ENCODE measurements at regions not wholly inside any gene's neighbourhood (a gene's known extent, or its start where the extent isn't known, plus 50 kb on each side); places are given as distances from the start of the nearest gene placed in this dataset.
"Not testable (repeated sequence)": the region's sequence is repeated elsewhere in the genome, so short reads cannot be mapped to it uniquely, and the experiment has no call there.

DNA sequence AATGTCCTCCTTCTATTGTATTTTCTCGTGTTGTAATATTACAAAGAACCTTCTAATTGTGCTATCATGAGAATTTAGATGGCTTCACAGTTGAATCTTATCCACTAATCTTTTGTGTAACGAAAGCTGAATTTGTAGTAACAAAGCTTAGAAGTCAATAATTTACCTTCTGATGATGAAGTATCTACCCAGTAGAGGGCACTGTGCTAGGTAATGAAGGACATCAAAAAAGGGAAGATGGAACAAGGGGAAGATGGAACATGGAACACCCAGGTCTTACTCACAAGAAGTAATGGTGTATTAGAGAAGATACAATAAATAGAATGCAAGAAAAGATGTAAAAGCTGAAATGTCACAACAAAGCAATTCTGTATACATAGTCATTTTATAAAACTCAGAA lies 131.0 kb upstream of the CCNG1 start:
- peak; percentile 46 to 59 (median 56) for DNase-seq

DNA sequence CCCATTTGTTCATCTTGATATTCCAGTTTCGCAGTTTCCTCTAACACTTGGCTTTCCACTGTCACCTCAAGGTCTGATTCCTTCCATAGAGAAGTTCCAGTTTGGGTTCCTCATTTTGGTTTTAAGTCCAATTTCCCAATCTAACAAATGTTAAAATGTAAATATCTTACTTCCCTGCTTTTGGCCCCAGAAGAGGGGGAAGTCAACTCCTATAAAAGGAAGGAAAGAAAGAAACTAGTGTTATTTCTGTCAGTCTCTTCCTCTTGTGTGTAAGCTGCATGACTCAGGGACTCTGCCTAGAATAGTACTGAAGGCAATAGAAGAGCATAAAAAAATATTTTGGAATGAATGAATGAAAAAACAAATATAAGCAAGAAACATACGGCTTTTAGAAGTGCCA lies 127.5 kb upstream of the CCNG1 start:
- peak; percentile 60 to 86 (median 82) for DNase-seq

DNA sequence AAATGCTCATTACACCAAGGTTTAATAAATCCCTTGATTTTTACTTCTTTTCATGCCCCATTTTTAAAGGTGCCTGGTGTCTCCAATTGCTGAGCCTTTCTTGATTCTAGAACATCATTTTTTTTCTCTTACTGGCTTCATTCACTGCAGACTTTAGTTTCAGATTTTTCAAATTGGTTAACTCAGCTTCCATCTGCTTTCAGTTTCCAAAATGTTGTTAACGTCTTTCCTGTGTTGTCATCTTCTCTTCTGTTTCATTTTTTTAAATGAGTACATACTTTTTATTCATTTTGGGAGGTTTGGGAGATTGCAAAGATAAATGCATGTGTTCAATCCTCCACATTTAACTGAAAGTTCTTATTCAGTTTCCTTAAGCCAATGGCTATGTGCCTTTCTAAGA lies 126.4 kb upstream of the CCNG1 start:
- peak in 2 of 3 donors; percentile 3 to 25 for DNase-seq

DNA sequence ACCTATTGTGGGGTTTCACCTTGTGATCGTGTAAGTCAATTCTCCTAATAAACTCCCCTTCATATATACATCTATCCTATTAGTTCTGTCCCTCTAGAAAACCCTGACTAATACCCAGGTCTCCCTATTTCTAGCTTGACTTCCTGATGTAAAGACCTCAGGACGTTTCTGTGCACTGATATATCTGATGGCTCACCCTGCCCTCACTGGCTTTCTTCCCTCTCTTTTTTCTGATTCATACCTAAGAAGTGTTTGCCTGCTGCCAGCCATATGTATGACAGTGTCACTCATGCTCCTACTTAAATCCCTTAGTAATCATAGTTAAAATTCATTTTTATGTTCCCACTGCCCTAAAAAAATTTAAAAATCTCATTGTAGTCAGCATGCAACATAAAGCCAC lies 124.8 kb upstream of the CCNG1 start:
- DNase-seq = no peak

DNA sequence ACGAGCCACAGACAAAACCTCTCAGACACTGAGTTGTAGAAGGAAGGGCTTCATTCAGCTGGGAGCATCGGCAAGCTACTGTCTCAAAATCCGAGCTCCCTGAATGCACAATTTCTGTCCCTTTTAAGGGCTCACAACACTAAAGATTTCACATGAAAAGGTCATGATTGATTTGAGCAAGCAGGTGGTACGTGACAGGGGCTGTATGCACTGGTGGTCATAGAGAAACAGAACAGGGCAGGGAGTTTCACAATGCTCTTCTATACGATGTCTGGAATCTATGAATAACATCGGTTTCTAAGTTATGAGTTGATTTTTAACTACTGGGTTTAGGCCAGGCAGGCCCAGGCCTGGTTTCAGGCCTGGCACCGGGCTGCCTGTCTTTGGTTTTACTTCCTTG lies 124.3 kb upstream of the CCNG1 start:
- not testable (repeated sequence) for DNase-seq

DNA sequence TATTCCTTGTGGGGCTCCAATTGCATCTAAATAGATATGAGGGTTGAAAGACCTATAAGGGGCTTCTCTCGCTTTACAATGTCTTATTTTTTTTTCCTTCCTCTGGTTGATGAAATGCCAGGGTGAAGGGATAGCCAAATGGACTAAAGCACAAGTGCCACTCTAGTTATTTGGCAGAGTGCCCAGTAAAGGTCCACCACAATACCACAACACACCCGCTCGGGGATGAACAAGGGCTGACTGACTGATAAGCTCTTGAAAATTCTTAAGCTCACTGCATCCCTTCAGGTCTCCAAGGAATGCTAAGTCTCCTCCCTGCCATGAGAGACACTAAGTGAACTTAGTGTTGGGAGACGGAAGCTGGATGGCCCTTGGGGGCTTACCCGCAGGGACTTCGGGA lies 121.0 kb upstream of the CCNG1 start:
- not testable (repeated sequence) for DNase-seq

DNA sequence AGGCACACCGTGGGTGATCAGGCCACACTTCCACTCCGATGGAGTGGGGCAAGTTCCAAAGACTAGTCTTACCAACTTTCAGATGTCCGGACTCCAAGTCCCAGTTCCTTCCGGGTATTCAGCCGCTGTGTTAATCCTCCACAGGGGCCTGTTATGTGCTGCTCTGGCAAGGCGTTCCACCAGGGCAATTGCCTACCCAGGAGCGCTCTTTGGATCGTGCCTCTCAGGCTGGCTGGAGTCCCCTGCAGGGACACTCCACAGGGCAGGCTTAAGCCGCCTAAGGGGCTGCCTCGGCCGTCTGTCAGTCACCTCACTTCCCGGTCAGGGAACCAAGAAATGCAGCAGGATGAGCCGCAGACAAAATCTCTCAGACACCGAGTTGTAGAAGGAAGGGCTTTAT lies 118.7 kb upstream of the CCNG1 start:
- no peak for DNase-seq

DNA sequence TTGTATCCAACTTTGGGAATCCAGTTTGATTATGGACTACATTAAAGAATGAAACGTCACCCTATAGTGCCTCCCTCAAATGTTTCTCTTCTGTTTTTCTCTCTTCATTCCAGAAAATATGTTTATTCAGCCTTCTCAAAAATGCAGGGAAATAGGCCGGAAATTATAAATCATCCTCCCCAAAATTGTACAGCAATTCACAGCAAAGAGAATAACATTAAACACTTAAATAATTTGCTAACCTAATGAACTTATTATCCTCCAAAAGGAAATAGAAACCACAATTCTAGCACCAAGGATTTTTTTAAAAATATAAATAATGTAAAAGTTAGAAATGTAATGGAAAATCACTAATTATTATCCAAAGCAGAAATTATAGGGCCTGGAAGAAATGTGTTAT lies 115.9 kb upstream of the CCNG1 start:
- no peak for DNase-seq

DNA sequence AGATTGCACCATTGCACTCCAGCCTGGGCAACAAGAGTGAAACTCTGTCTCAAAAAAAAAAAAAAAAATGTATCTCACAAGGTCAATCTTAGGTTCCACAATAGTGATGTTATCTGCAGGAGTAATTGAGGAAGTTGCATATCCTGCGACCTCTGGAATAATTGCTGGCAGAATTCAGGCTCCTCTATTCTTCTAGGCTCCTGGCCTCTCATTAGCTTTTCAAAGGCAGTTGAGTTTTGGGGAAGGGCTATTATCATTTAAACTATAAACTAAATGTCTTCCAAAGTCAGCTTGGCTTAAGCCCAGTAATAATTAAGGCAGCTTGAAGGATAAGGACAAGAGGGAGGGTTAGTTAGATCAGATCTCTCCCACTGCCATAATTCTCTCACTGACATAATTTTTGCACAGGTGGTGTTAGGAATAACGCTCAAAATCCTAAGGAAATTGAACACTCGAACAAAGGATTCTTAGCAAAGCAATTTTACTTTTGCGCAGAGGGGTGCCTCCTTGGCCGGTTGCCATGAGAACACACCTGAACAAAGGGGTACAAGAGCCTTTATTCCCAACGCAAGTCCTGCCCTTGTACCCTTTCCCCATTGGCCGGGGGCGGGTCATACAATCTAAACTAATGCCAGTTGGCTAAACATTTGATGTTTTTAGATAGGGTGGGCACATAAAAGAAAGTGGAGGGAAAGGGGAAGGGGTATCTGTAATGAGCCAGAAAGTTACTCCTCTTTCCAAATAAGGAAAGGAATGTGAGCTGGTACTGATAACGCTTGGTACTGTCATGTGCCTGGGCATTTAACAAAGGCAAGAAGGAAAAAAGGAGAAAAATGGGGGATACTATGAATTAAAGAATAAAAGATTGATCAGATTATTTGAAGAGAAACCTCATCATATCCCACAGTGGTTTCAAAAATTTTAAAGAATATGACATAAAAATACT lies 106.4 kb upstream of the CCNG1 start:
- DNase-seq = no peak

DNA sequence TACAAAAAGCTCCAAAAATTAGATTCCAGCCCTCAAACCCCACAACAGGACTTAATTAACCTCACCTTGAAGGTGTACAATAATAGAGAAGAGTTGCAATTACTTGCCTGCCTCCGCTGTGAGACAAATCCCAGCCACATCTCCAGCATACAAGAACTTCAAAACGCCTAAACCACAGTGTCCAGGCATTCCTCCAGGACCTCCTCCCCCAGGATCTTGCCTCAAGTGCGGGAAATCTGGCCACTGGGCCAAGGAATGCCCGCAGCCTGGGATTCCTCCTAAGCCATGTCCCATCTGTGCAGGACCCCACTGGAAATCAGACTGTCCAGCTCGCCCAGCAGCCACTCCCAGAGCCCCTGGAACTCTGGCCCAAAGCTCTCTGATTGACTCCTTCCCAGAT lies 101.3 kb upstream of the CCNG1 start:
- DNase-seq = not testable (repeated sequence)

DNA sequence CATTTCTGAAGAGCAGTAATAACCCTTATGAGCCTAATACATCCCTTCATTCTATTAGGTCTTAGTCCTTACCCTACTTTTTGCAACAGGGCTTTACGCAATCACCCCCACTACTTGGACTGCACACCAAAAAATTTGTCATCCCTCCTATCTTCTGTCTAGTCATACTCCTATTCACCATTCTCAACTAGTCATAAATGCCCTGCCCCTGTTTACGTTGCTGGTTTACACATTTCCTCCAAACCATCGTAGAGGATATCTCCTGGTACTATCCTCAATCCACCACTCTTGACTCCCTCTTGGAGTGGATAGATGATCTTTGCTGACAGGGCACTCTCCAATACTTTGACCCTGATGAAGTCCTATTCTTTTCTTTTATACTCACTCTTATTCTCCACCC lies 98.2 kb upstream of the CCNG1 start:
- no peak for DNase-seq

DNA sequence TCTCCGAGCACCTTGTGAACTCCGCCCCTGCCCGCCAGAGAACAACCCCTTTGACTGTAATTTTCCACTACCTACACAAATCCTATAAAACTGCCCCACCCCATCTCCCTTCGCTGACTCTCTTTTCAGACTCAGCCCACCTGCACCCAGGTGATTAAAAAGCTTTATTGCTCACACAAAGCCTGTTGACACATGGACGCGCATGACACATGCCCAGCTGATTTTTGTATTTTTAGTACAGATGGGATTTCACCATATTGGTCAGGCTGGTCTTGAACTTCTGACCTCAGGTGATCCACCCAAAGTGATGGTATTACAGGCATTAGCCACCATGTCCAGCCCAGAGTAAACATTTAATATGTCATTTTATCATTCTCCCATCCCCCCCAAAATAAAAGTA lies 97.0 kb upstream of the CCNG1 start:
- not testable (repeated sequence) for DNase-seq

DNA sequence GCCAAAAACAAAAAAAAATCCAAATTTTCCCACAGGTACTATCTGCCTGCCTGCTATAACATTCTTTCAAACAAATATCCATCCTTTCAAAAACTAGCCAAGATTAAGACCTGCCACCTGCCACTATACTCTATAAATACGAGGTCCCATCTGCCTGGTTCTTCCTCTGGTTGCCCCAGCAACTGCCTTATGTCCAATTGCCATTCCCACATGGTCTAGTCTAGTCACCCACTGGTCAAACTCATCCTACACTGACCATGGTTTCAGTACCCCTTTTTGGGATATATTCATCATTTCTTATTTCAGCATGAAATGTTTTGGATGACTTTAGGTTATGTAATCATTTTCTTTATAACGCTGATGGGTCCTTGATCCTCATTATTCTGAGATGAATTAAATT lies 95.1 kb upstream of the CCNG1 start:
- peak; percentile 30 to 65 (median 65) for DNase-seq

DNA sequence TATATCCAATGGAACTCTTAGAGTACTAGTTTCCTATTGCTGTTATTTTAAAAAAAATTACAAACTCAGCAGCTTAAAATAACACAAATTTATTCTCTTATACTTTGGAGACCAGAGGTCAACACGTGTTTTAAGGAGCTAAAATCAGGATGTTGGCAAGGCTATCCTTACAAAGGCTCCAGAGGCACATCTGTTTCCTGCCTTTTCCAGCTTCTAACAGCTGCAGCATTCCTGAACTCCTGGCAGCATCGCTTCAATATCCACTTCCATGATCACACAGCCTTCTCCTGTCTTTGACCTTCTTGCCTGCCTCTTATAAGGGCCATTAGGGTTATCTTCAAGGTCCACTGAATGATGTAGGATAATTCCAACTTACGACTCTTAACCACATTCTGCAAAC lies 92.2 kb upstream of the CCNG1 start:
- no peak for DNase-seq

DNA sequence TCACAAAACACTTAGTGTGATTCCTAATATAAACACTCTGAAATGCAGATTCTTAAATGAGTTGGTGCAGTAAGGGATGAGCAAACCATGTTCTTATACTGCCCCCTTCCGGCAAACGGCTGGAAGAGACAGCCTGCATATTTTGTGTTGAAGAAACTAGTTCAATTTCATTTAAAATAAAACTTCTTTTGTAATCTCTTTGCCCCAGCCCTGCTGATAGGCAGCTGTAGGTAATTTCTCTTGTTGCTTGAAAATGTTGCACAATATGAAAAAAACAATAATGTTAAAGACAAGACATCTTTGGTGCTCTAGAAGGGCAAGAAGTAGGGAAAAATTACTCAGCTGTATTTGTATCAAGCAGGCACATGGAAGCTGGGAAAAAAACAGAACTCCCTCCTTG lies 89.7 kb upstream of the CCNG1 start:
- DNase-seq = peak; percentile 76 to 87 (median 81)

DNA sequence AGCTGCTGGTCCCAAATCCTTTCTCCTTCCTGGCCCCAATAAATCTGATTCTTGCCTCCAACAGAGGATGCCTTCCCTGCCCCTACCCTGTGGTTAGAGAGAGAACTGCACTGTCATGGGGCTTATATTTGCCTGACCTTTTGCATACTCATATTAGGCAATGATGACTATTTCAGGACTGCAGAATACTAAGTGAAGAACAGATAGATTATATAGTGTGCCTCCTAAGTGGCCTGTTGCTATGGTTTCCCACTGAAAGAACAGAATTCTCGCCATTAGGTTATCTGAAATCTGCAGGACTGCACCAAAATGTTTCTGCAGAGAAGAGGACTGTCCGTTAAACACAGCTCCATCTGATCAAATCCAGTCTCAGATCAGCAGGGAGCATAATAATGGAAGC lies 87.3 kb upstream of the CCNG1 start:
- peak; percentile 45 to 48 (median 47) for DNase-seq

DNA sequence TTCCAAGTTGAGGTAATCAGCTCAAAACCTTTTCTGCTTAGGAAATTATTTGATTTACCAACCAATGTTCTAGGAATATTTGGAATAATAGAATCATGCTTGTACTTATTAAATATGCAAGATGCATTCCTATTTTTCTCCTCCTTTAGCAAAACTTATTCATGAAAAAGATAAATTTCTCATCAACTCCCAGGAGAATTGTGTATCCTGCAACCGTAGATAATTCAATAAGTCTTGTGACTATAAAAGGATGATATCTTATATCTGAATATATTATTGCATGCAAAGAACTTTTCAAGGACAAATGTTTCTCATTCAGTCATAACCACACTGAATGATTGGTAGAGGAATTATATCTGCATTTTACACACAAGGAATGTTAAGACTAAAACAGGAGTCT lies 84.9 kb upstream of the CCNG1 start:
- no peak for DNase-seq

DNA sequence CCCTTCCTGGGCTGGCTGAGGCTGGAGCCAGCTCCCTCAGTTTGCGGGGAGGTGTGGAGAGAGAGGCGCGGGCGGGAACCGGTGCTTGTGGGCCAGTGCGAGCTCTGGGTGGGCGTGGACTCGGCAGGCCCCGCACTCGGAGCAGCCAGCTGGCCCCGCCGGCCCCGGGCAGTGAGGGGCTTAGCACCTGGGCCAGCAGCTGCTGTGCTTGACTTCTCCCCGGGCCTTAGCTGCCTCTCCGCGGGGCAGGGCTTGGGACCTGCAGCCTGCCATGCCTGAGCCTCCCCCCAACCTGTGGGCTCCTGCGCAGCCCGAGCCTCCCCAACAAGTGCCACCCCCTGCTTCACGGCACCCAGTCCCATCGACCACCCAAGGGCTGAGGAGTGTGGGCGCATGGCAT lies 81.6 kb upstream of the CCNG1 start:
- not testable (repeated sequence) for DNase-seq

DNA sequence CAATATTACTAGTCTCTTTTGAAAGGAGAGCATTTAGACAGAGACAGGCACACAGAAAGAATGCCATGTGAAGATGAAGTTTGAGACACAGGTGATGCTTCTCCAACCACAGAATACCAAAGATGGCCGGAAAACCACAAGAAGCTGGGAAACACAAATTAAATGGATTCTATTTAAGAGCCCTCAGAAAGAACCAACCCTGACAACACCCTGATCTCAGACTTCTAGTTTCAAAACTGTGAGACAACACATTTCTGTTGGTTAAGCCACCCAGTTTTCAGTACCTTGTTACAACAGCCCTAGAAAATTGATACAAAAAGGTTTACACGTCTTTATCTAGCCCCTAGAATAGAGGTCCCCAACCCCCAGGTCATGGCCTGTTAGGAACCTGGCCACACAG lies 79.8 kb upstream of the CCNG1 start:
- DNase-seq = no peak

DNA sequence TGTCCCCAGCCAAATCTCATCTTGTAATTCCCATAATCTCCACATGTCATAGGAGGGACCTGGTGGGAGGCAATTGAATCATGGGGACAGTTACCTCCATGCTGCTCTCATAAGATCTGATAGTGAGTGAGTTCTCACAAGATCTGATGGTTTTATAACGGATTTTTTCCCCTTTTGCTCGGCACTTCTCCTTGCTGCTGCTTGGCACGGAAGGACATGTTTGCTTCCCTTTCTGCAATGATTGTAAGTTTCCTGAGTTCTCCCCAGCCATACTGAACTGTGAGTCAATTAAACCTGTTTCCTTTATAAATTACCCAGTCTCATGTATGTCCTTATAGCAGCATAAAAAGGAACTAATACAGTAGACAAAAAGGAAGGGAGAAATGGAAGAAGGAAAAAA lies 76.7 kb upstream of the CCNG1 start:
- peak; percentile 66 to 85 (median 83) for DNase-seq

DNA sequence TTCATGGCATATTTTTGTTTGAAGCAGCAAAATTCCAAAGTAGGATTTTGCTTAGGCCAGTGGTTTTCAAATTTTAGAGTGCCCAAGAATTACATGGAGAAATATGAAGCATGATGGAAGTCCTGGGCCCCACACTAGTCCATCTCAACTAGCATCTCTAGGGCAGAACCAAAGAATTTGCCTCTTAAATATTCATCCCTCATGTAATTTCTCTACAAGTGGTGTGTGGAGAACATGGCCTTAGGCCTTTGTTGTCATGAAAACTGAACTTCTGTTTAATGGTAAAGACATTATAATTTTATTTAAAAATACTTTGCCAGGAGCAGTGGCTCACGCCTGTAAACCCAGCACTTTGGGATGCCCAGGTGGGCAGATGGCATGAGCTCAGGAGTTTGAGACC lies 75.9 kb upstream of the CCNG1 start:
- no peak for DNase-seq

DNA sequence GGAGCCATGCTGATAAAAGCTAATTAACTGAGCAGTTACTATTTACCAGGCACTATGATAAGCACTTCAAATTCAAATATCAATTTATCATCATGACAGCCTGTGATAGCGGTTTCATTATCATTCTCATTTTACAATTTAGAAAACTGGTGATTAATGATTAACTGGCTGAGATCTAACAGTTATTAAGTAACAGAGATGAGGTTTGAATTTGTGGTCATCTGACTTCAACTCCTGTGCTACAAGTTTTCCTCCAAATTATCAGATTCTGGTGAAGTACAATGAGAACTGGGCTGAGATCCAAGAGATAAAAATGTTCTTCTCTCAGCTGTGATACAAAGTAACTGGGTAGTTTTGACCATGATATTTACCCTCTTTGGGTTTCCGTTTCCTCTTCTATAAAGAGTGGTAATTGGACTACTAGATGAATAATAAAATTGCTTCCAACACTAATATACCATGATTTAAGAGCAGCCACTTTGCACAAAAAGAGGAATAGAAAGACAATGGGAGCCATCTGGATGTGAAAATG lies 74.5 kb upstream of the CCNG1 start:
- DNase-seq = no peak

DNA sequence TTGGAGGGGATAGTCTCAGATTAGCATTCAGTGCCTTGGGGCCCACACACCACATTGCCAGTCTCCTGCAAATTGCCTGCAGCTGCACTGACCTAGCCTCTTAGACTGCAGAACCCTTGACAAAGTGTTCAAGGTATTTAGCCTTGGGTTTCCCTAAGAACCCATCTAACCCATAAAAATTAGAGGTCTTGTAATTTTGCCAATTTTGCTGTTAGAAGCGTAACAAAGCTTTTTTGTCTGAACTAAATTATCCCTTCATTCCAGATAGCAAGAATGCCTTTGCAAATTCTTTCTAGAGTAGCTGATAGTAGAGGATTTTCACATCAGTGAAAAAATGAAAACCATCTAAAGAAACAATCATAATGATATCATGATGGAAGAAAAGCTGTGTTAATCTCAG lies 74.0 kb upstream of the CCNG1 start:
- DNase-seq = no peak

DNA sequence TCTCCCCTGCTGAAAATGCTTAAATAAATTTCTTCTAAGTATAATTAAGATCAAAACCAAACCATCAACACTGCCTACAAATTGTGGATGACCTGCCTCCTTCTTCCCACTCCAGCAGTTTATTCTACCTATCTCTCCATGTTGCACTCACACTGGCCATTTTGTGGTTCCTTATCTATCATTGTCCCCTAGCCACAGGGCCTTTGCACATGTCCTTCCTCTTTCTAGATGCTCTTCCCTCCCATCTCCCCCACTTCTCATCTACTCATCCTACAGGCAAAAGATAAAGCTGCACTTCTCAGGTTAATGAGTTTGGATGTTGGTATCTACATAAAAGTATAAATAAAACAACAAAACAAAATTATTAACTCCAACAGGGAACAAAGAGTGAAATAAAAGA lies 70.6 kb upstream of the CCNG1 start:
- DNase-seq = no peak
